HCT116 (cell line): ENCODE measurements at regions not wholly inside any gene's neighbourhood (a gene's known extent, or its start where the extent isn't known, plus 50 kb on each side); places are given as distances from the start of the nearest gene placed in this dataset.

ENCODE experiments used
- ATAC-seq: fragments of 200-7000 bp; cut with Tn5 transposase; 2 replicates; pipeline ENCODE4 v1.9.1; 2020; ENCODE audit warnings: mild to moderate bottlenecking, moderate library complexity
- BruUV-seq: library from RNA; stranded (reverse); fragments of 400-500 nt; replicated peaks from 2 replicates; lab custom pipeline; 2021; lab: Mats Ljungman, UMichigan
- CTCF ChIA-PET: fragments of 300-600 bp; sonication (Branson Sonifier 250); formaldehyde crosslinking; loops from one replicate; lab custom pipeline; 2021; ENCODE audit warnings: antibody characterized with exemption; lab: Charles Lee
- POLR2A ChIA-PET: fragments of 300-600, 350-600 bp; sonication (Branson Sonifier 250); formaldehyde crosslinking; loops from one replicate; lab custom pipeline; 2021; ENCODE audit warnings: antibody characterized with exemption; lab: Charles Lee
- RAD21 ChIA-PET, 2 experiments: fragments of 300-600 bp; sonication (Branson Sonifier 250); formaldehyde crosslinking; loops; one replicate each; lab custom pipeline; 2023; ENCODE audit warnings: low total read pairs in 2 of 2; ENCODE audit not compliant: uncharacterized antibody in 2 of 2, unreplicated experiment in 2 of 2, low non-redundant PET in 1 of 2; lab: Charles Lee
- DNase-seq: peaks from one replicate; pipeline ENCODE4 v3.0.0-alpha.2; 2010; ENCODE audit warnings: low read depth, low spot score
- H2AFZ ChIP-seq: fragments of 200-600 bp; shearing (Covaris generic), sonication (generic); 2 replicates; pipeline ENCODE4 v1.6.1; 2017; ENCODE audit warnings: low read depth, mixed run types, mixed read lengths, antibody characterized with exemption, low read length; ENCODE audit not compliant: poor library complexity, severe bottlenecking
- H3K27ac ChIP-seq: 2 replicates; pipeline ENCODE4 v1.5.1; 2012; ENCODE audit warnings: low read depth, low read length
- H3K27me3 ChIP-seq: fragments of 200-600 bp; sonication (generic); 2 replicates; pipeline ENCODE4 v1.6.1; 2016; ENCODE audit warnings: mixed run types, low read length, mixed read lengths; ENCODE audit not compliant: insufficient read depth
- H3K36me3 ChIP-seq, 2 experiments: fragments of 200-500 bp in 1 of 2; fragments of 200-600 bp in 1 of 2; sonication (Bioruptor generic) in 1 of 2; sonication (generic) in 1 of 2; 2 replicates each; pipeline versions ENCODE4 v1.5.1 to v1.6.1; 2014 to 2016; ENCODE audit warnings: low read length in 2 of 2, inconsistent platforms in 1 of 2, mixed read lengths in 1 of 2, mixed run types in 1 of 2; ENCODE audit not compliant: insufficient read depth in 2 of 2, control insufficient read depth in 1 of 2
- H3K4me1 ChIP-seq, 2 experiments: fragments of 200-600 bp in 1 of 2; sonication (generic) in 1 of 2; 2 replicates each; pipeline versions ENCODE4 v1.5.1 to v1.6.1; 2012 to 2017; ENCODE audit warnings: low read length in 2 of 2, inconsistent platforms in 1 of 2, mild to moderate bottlenecking in 1 of 2, mixed read lengths in 1 of 2, mixed run types in 1 of 2, moderate library complexity in 1 of 2; ENCODE audit not compliant: insufficient read depth in 2 of 2, control insufficient read depth in 1 of 2
- H3K4me2 ChIP-seq: fragments of 200-600 bp; sonication (generic); 2 replicates; pipeline ENCODE4 v1.6.1; 2017; ENCODE audit warnings: mixed run types, low read length, mixed read lengths
- H3K4me3 ChIP-seq, 2 experiments: fragments of 200-600 bp in 1 of 2; sonication (generic) in 1 of 2; replicated peaks in 1 of 2; 2 replicates each; pipeline ENCODE4 v1.5.1; 2011 to 2016; ENCODE audit warnings: low read length in 2 of 2, control low read depth in 1 of 2, low read depth in 1 of 2, mild to moderate bottlenecking in 1 of 2, mixed read lengths in 1 of 2, mixed run types in 1 of 2
- H3K79me2 ChIP-seq: fragments of 200-600 bp; sonication (generic); 2 replicates; pipeline ENCODE4 v1.6.1; 2017; ENCODE audit warnings: mild to moderate bottlenecking, mixed run types, low read length, moderate library complexity, mixed read lengths; ENCODE audit not compliant: insufficient read depth
- H3K9ac ChIP-seq: fragments of 200-600 bp; sonication (generic); 2 replicates; pipeline ENCODE4 v1.6.1; 2016; ENCODE audit warnings: low read length, mixed read lengths
- H3K9me2 ChIP-seq: fragments of 200-600 bp; sonication (generic), shearing (Covaris generic); 2 replicates; pipeline ENCODE4 v1.6.1; 2017; ENCODE audit warnings: mixed run types, mild to moderate bottlenecking, moderate library complexity; ENCODE audit not compliant: insufficient read depth
- H3K9me3 ChIP-seq, 2 experiments: fragments of 200-500 bp in 1 of 2; fragments of 200-600 bp in 1 of 2; sonication (Bioruptor generic) in 1 of 2; sonication (generic) in 1 of 2; 2 replicates each; pipeline ENCODE4 v1.6.1; 2014 to 2017; ENCODE audit warnings: low read length in 2 of 2, mixed read lengths in 2 of 2, inconsistent platforms in 1 of 2, low read depth in 1 of 2, mild to moderate bottlenecking in 1 of 2, mixed run types in 1 of 2, moderate library complexity in 1 of 2; ENCODE audit not compliant: control insufficient read depth in 1 of 2, insufficient read depth in 1 of 2
- H4K20me1 ChIP-seq: fragments of 200-600 bp; sonication (generic), shearing (Covaris generic); 2 replicates; pipeline ENCODE4 v1.6.1; 2017; ENCODE audit warnings: mixed run types, mild to moderate bottlenecking, moderate library complexity; ENCODE audit not compliant: insufficient read depth
- CBX3 ChIP-seq: IDR thresholded peaks from 2 replicates; pipeline ENCODE4 v1.6.1; 2012; ENCODE audit warnings: low read depth
- EGR1 ChIP-seq: IDR thresholded peaks from 2 replicates; pipeline ENCODE4 v1.6.1; 2012; ENCODE audit warnings: low read depth
- EZH2 ChIP-seq: fragments of 200-600 bp; sonication (generic); IDR thresholded peaks from 2 replicates; pipeline ENCODE4 v1.6.1; 2017; ENCODE audit warnings: antibody characterized with exemption, mixed run types
- EZH2phosphoT487 ChIP-seq: fragments of 200-600 bp; IDR thresholded peaks from 2 replicates; pipeline ENCODE4 v1.6.1; 2018; ENCODE audit warnings: antibody characterized with exemption, borderline replicate concordance
- FOSL1 ChIP-seq: IDR thresholded peaks from 2 replicates; pipeline ENCODE4 v1.6.1; 2012; ENCODE audit warnings: low read depth
- JUND ChIP-seq: IDR thresholded peaks from 2 replicates; pipeline ENCODE4 v1.6.1; 2012
- POLR2A ChIP-seq: IDR thresholded peaks from 2 replicates; pipeline ENCODE4 v1.7.0; 2011; ENCODE audit warnings: borderline replicate concordance; ENCODE audit not compliant: insufficient read depth, insufficient read length; ENCODE audit errors: extremely low read depth
- RAD21 ChIP-seq: IDR thresholded peaks from 2 replicates; pipeline ENCODE4 v1.6.1; 2012; ENCODE audit warnings: low read depth, mild to moderate bottlenecking
- REST ChIP-seq: IDR thresholded peaks from 2 replicates; pipeline ENCODE4 v1.6.1; 2012; ENCODE audit warnings: low read depth
- SIN3A ChIP-seq: IDR thresholded peaks from 2 replicates; pipeline ENCODE4 v1.6.1; 2012; ENCODE audit warnings: low read depth
- SRF ChIP-seq: IDR thresholded peaks from 2 replicates; pipeline ENCODE4 v1.6.1; 2012; ENCODE audit warnings: low read depth
- TCF7L2 ChIP-seq: IDR thresholded peaks from 2 replicates; pipeline ENCODE4 v1.7.0; 2011; ENCODE audit warnings: borderline replicate concordance, inconsistent platforms; ENCODE audit not compliant: insufficient read depth, insufficient read length; ENCODE audit errors: extremely low read depth
- ZFX ChIP-seq: fragments of 450-650 bp; IDR thresholded peaks from 2 replicates; pipeline ENCODE4 v1.6.1; 2017
- intact Hi-C: fragments of 100-400 bp; cut with micrococcal nuclease; formaldehyde crosslinking; loops from 2 replicates; pipeline ENCODE4 v1.10.0; 2022
- TF ChIP-seq, protein P1 (sequence below): IDR thresholded peaks from 2 replicates; pipeline ENCODE4 v1.6.1; 2012
- TF ChIP-seq, protein P2 (sequence below): IDR thresholded peaks from 2 replicates; pipeline ENCODE4 v1.6.1; 2011; ENCODE audit warnings: mild to moderate bottlenecking, low read length, moderate library complexity; ENCODE audit not compliant: insufficient replicate concordance; ENCODE audit errors: extremely low read depth
- TF ChIP-seq, protein P3 (sequence below): IDR thresholded peaks from 2 replicates; pipeline ENCODE4 v1.6.1; 2012

DNA sequence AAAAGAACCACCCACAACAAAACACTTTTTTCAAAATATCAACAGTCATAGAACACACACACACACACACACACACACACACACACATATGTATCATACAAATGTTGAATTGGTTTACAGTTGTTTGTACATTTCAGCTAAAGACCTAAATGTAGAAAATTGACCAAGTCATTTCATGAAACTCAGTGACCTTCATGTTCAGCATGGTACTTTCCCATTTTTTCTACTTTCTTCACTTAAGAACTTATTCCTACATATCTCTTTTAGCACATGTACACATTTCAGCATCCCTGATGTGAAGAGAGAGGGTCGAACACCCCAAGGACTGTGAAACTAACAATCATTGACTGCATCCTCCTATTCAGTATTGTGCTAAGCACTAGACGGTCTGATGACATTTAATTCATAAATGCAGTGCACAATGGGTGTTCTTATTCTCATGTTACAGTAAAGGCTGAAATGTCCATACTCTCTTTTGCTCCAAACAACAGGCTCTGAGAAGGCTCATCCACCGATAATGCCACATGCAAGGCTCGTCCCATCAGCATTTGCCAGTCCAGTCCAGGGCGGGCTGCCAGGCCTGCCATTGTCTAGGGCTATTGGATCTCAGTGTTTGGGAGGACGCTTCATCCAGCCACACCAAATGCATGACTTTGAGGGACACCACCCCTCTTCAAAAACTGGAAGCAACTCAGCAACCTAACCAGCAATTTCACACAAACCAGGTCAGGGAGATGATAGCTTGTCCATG is 150.1 kb upstream of the RUNX1 start:
- H3K4me3 ChIP-seq: no peak overlapping the region
- no peak overlapping the region for H3K9ac ChIP-seq
- no peaks in the 10 kb centered on the region for H4K20me1 ChIP-seq
- no TSS peak for BruUV-seq
- ATAC-seq (no peak), DNase-seq (no peak)
- H3K79me2 ChIP-seq: no peaks in the 10 kb centered on the region
- no peak for TF ChIP-seq POLR2A
- TF ChIP-seq, protein P1, sequence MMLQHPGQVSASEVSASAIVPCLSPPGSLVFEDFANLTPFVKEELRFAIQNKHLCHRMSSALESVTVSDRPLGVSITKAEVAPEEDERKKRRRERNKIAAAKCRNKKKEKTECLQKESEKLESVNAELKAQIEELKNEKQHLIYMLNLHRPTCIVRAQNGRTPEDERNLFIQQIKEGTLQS: no peak
- TF ChIP-seq EZH2phosphoT487: no peak
- no peak for TF ChIP-seq RAD21
- TF ChIP-seq CBX3: no peak
- no peak for TF ChIP-seq SRF
- no peak for TF ChIP-seq REST
- TF ChIP-seq, protein P2, sequence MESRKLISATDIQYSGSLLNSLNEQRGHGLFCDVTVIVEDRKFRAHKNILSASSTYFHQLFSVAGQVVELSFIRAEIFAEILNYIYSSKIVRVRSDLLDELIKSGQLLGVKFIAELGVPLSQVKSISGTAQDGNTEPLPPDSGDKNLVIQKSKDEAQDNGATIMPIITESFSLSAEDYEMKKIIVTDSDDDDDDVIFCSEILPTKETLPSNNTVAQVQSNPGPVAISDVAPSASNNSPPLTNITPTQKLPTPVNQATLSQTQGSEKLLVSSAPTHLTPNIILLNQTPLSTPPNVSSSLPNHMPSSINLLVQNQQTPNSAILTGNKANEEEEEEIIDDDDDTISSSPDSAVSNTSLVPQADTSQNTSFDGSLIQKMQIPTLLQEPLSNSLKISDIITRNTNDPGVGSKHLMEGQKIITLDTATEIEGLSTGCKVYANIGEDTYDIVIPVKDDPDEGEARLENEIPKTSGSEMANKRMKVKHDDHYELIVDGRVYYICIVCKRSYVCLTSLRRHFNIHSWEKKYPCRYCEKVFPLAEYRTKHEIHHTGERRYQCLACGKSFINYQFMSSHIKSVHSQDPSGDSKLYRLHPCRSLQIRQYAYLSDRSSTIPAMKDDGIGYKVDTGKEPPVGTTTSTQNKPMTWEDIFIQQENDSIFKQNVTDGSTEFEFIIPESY: no peak
- TF ChIP-seq EGR1: no peak
- TF ChIP-seq FOSL1: no peak
- no peak for TF ChIP-seq EZH2
- TF ChIP-seq, protein P3, sequence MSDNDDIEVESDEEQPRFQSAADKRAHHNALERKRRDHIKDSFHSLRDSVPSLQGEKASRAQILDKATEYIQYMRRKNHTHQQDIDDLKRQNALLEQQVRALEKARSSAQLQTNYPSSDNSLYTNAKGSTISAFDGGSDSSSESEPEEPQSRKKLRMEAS: no peak
- no peak for TF ChIP-seq JUND
- TF ChIP-seq SIN3A: no peak
- TF ChIP-seq TCF7L2: no peak
- no peak for TF ChIP-seq ZFX
- H3K4me2 ChIP-seq: no peak overlapping the region
- intact Hi-C loops: loop anchor here (5.0 kb wide), 1 partner anchor 312 kb away; no protein-coding TSS in a partner anchor
- H3K9me3 ChIP-seq: no peaks in the 10 kb centered on the region
- ChIA-PET POLR2A (no interaction called here), CTCF (no interaction called here), RAD21 (no interaction called here)
- no peaks in the 10 kb centered on the region for H3K36me3 ChIP-seq
- H3K27me3 ChIP-seq: no peaks in the 10 kb centered on the region
- no peaks in the 10 kb centered on the region for H3K9me2 ChIP-seq
- peaks cover 7 to 43% of the 10 kb centered on the region in 2 experiments for H3K4me1 ChIP-seq
- no peak overlapping the region for H2AFZ ChIP-seq
- no peak overlapping the region for H3K27ac ChIP-seq
